ENCODE measurements at regions not wholly inside any gene's neighbourhood (a gene's known extent, or its start where the extent isn't known, plus 50 kb on each side); places are given as distances from the start of the nearest gene placed in this dataset.
"Not testable (repeated sequence)": the region's sequence is repeated elsewhere in the genome, so short reads cannot be mapped to it uniquely, and the experiment has no call there.

DNA sequence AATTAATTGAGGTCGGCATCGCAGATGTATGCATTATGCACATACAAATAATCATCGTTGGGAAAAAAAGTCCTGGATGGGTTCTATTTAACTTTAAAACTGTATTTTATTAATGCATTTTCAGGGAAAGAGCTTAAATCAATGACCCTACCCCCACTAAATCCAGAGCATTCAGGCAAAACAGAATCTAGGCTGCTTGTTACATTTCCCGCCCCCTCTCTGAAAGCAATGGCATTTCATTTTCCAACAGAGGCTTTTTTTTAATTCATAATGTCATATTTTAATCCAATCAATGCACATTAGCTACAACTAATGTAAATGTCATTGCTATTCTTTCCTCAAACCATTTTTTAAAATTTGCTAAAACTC is 117.4 kb upstream of the GRIA1 start:
- no peak for DNase-seq (ENCODE audit: low read depth, low spot score)
- no peak for FAIRE-seq
- Histone ChIP-seq H3K9me1 (ENCODE audit: control insufficient read depth, extremely low read depth, insufficient read depth, low read length) (no peaks in the 10 kb centered on the region), H3K27ac (ENCODE audit: control insufficient read depth, insufficient read depth, low read length) (no peak overlapping the region), H3K4me3 (ENCODE audit: control insufficient read depth in 2 of 3, extremely low read depth in 1 of 3, insufficient read depth in 2 of 3, low read depth in 1 of 3, low read length in 3 of 3) (no peak overlapping the region), H3K9me3 (ENCODE audit: control insufficient read depth, low read depth, low read length) (no peaks in the 10 kb centered on the region), H3K79me2 (ENCODE audit: control insufficient read depth, insufficient read depth, low read length) (no peaks in the 10 kb centered on the region), H3K9ac (ENCODE audit: control insufficient read depth, extremely low read depth, insufficient read depth, low read length) (no peak overlapping the region), H3K36me3 (ENCODE audit: control insufficient read depth in 2 of 2, extremely low read depth in 1 of 2, insufficient read depth in 2 of 2, low read length in 2 of 2) (no peaks in the 10 kb centered on the region), H3K27me3 (ENCODE audit: control insufficient read depth, extremely low read depth, insufficient read depth, low read length) (no peaks in the 10 kb centered on the region), H4K20me1 (ENCODE audit: control insufficient read depth, extremely low read depth, insufficient read depth, low read length) (no peaks in the 10 kb centered on the region), H3K4me1 (ENCODE audit: control insufficient read depth, extremely low read depth, insufficient read depth, low read length) (no peaks in the 10 kb centered on the region), H2AFZ (ENCODE audit: control insufficient read depth, low read length) (no peak overlapping the region), H3K4me2 (ENCODE audit: control insufficient read depth, extremely low read depth, insufficient read depth, low read depth, low read length) (no peak overlapping the region)
- TF ChIP-seq, protein P1, sequence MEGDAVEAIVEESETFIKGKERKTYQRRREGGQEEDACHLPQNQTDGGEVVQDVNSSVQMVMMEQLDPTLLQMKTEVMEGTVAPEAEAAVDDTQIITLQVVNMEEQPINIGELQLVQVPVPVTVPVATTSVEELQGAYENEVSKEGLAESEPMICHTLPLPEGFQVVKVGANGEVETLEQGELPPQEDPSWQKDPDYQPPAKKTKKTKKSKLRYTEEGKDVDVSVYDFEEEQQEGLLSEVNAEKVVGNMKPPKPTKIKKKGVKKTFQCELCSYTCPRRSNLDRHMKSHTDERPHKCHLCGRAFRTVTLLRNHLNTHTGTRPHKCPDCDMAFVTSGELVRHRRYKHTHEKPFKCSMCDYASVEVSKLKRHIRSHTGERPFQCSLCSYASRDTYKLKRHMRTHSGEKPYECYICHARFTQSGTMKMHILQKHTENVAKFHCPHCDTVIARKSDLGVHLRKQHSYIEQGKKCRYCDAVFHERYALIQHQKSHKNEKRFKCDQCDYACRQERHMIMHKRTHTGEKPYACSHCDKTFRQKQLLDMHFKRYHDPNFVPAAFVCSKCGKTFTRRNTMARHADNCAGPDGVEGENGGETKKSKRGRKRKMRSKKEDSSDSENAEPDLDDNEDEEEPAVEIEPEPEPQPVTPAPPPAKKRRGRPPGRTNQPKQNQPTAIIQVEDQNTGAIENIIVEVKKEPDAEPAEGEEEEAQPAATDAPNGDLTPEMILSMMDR (optimal IDR thresholded peaks at IDR 0.05 in 1 of 3, IDR thresholded peaks at IDR 0.05 in 1 of 3, conservative IDR thresholded peaks at IDR 0.05 in 1 of 3; ENCODE audit: extremely low read depth in 1 of 3, insufficient read depth in 2 of 3, low read length in 3 of 3) = no peak
- no peak for TF ChIP-seq EZH2 (IDR thresholded peaks at IDR 0.05; ENCODE audit: low read length)
- dilution Hi-C loops (cut with MboI; ENCODE audit: extremely low pct_ligation_motif_present, low sequenced_read_pairs) = no loop called here

DNA sequence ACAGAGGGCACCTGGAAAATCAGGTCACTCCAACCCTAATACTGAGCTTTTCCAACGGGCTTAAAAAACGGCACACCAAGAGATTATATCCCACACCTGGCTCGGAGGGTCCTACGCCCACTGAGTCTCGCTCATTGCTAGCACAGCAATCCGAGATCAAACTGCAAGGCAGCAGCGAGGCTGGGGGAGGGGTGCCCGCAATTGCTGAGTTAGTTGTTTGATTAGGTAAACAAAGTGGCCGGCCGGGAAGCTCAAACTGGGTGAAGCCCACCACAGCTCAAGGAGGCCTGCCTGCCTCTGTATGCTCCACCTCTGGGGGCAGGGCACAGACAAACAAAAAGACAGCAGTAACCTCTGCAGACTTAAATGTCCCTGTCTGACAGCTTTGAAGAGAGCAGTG is 108.8 kb upstream of the GRIA1 start:
- H3K4me2 ChIP-seq (ENCODE audit: control insufficient read depth, extremely low read depth, insufficient read depth, low read depth, low read length); H3K79me2 ChIP-seq (ENCODE audit: control insufficient read depth, insufficient read depth, low read length); H3K27ac ChIP-seq (ENCODE audit: control insufficient read depth, insufficient read depth, low read length); H3K36me3 ChIP-seq (ENCODE audit: control insufficient read depth in 2 of 2, extremely low read depth in 1 of 2, insufficient read depth in 2 of 2, low read length in 2 of 2); dilution Hi-C loops (cut with MboI; ENCODE audit: extremely low pct_ligation_motif_present, low sequenced_read_pairs); H3K27me3 ChIP-seq (ENCODE audit: control insufficient read depth, extremely low read depth, insufficient read depth, low read length); H2AFZ ChIP-seq (ENCODE audit: control insufficient read depth, low read length); H4K20me1 ChIP-seq (ENCODE audit: control insufficient read depth, extremely low read depth, insufficient read depth, low read length); H3K9ac ChIP-seq (ENCODE audit: control insufficient read depth, extremely low read depth, insufficient read depth, low read length); H3K4me3 ChIP-seq (ENCODE audit: control insufficient read depth in 2 of 3, extremely low read depth in 1 of 3, insufficient read depth in 2 of 3, low read depth in 1 of 3, low read length in 3 of 3); H3K9me1 ChIP-seq (ENCODE audit: control insufficient read depth, extremely low read depth, insufficient read depth, low read length); FAIRE-seq; H3K4me1 ChIP-seq (ENCODE audit: control insufficient read depth, extremely low read depth, insufficient read depth, low read length); DNase-seq (ENCODE audit: low read depth, low spot score); H3K9me3 ChIP-seq (ENCODE audit: control insufficient read depth, low read depth, low read length): not testable (repeated sequence)

DNA sequence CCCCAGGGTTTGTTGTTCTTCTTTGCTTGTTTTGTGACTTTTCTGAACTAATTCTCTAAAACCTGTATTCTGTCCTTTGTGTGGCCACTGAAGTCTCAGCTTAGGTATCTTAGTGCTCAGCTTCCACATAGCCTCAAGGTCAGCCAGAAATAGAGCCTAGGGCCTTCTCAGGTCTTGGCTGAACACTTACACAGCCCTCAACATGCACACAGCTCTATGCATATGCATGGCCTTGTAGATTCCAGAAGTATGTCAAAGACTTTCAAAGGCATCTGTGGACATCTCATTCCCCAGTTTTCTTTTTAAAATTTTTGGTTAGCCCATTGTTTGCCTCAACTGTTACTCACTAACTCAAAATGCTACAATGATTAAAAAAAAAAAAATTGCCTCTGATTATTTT is 99.9 kb upstream of the GRIA1 start:
- no peaks in the 10 kb centered on the region for H3K4me1 ChIP-seq (ENCODE audit: control insufficient read depth, extremely low read depth, insufficient read depth, low read length)
- no peak overlapping the region for H2AFZ ChIP-seq (ENCODE audit: control insufficient read depth, low read length)
- no peak overlapping the region for H3K27ac ChIP-seq (ENCODE audit: control insufficient read depth, insufficient read depth, low read length)
- H3K36me3 ChIP-seq (ENCODE audit: control insufficient read depth in 2 of 2, extremely low read depth in 1 of 2, insufficient read depth in 2 of 2, low read length in 2 of 2) = no peaks in the 10 kb centered on the region
- H3K27me3 ChIP-seq (ENCODE audit: control insufficient read depth, extremely low read depth, insufficient read depth, low read length) = no peaks in the 10 kb centered on the region
- H3K9me3 ChIP-seq (ENCODE audit: control insufficient read depth, low read depth, low read length) = no peaks in the 10 kb centered on the region
- DNase-seq (ENCODE audit: low read depth, low spot score) = no peak
- H3K79me2 ChIP-seq (ENCODE audit: control insufficient read depth, insufficient read depth, low read length) = no peaks in the 10 kb centered on the region
- no peaks in the 10 kb centered on the region for H3K9me1 ChIP-seq (ENCODE audit: control insufficient read depth, extremely low read depth, insufficient read depth, low read length)
- dilution Hi-C loops (cut with MboI; ENCODE audit: extremely low pct_ligation_motif_present, low sequenced_read_pairs) = no loop called here
- no peak overlapping the region for H3K9ac ChIP-seq (ENCODE audit: control insufficient read depth, extremely low read depth, insufficient read depth, low read length)
- H4K20me1 ChIP-seq (ENCODE audit: control insufficient read depth, extremely low read depth, insufficient read depth, low read length) = no peaks in the 10 kb centered on the region
- FAIRE-seq = no peak
- H3K4me3 ChIP-seq (ENCODE audit: control insufficient read depth in 2 of 3, extremely low read depth in 1 of 3, insufficient read depth in 2 of 3, low read depth in 1 of 3, low read length in 3 of 3) = no peak overlapping the region
- TF ChIP-seq, protein P1 (optimal IDR thresholded peaks at IDR 0.05 in 1 of 3, IDR thresholded peaks at IDR 0.05 in 1 of 3, conservative IDR thresholded peaks at IDR 0.05 in 1 of 3; ENCODE audit: extremely low read depth in 1 of 3, insufficient read depth in 2 of 3, low read length in 3 of 3) = no peak
- TF ChIP-seq EZH2 (IDR thresholded peaks at IDR 0.05; ENCODE audit: low read length) = no peak
- H3K4me2 ChIP-seq (ENCODE audit: control insufficient read depth, extremely low read depth, insufficient read depth, low read depth, low read length) = no peak overlapping the region
